ENCODE measurements at regions not wholly inside any gene's neighbourhood (a gene's known extent, or its start where the extent isn't known, plus 50 kb on each side); places are given as distances from the start of the nearest gene placed in this dataset.

GRCh38 chr2:195513119-195513518 is 143.9 kb upstream of the SLC39A10 start:
- H3K79me2 ChIP-seq = no peaks in the 10 kb centered on the region
- no peak overlapping the region for H3K4me2 ChIP-seq
- no peaks in the 10 kb centered on the region for H3K36me3 ChIP-seq (replicated peaks; ENCODE audit: insufficient read depth, low read depth)
- no peaks in the 10 kb centered on the region for H3K4me1 ChIP-seq (ENCODE audit: insufficient read depth)
- H3K27ac ChIP-seq = no peak overlapping the region
- no peak for DNase-seq (ENCODE audit: low spot score)
- no peak for TF ChIP-seq EZH2phosphoT487 (IDR thresholded peaks at IDR 0.05; ENCODE audit: low read depth, severe bottlenecking, unreplicated experiment)
- no peak for TF ChIP-seq EZH2 (IDR thresholded peaks at IDR 0.05; ENCODE audit: borderline replicate concordance)
- TF ChIP-seq CTCF (IDR thresholded peaks at IDR 0.05; ENCODE audit: poor library complexity) = no peak
- 64% methylated on average over 9 of the region's 9 CpGs for WGBS (ENCODE audit: low lambda C conversion rate, missing lambda C conversion rate)
- no peaks in the 10 kb centered on the region for H3K9me2 ChIP-seq (replicated peaks; ENCODE audit: insufficient read depth)
- H3K4me3 ChIP-seq = no peak overlapping the region
- H3K27me3 ChIP-seq = no peaks in the 10 kb centered on the region
- H3K9me3 ChIP-seq (ENCODE audit: low read depth) = no peaks in the 10 kb centered on the region
- no peaks in the 10 kb centered on the region for H4K20me1 ChIP-seq (ENCODE audit: insufficient read depth, poor library complexity, severe bottlenecking)
- no peak overlapping the region for H2AFZ ChIP-seq

- no peak overlapping the region for H3K27ac ChIP-seq
- WGBS (ENCODE audit: low lambda C conversion rate, missing lambda C conversion rate) = 100% methylated on average over 1 of the region's 1 CpG
- no peak for DNase-seq (ENCODE audit: low spot score)
- no peaks in the 10 kb centered on the region for H3K36me3 ChIP-seq (replicated peaks; ENCODE audit: insufficient read depth, low read depth)
- no peaks in the 10 kb centered on the region for H3K9me2 ChIP-seq (replicated peaks; ENCODE audit: insufficient read depth)
- H2AFZ ChIP-seq = no peak overlapping the region
- no peaks in the 10 kb centered on the region for H3K27me3 ChIP-seq
- H3K79me2 ChIP-seq = no peaks in the 10 kb centered on the region
- H3K4me2 ChIP-seq = no peak overlapping the region
- H3K9me3 ChIP-seq (ENCODE audit: low read depth) = no peaks in the 10 kb centered on the region
- no peaks in the 10 kb centered on the region for H3K4me1 ChIP-seq (ENCODE audit: insufficient read depth)
- H4K20me1 ChIP-seq (ENCODE audit: insufficient read depth, poor library complexity, severe bottlenecking) = no peaks in the 10 kb centered on the region
- no peak for TF ChIP-seq EZH2phosphoT487 (IDR thresholded peaks at IDR 0.05; ENCODE audit: low read depth, severe bottlenecking, unreplicated experiment)
- TF ChIP-seq EZH2 (IDR thresholded peaks at IDR 0.05; ENCODE audit: borderline replicate concordance) = no peak
- H3K4me3 ChIP-seq = no peak overlapping the region
Measured at GRCh38 chr2:195509551-195509950, 147.5 kb upstream of the SLC39A10 start.

DNA sequence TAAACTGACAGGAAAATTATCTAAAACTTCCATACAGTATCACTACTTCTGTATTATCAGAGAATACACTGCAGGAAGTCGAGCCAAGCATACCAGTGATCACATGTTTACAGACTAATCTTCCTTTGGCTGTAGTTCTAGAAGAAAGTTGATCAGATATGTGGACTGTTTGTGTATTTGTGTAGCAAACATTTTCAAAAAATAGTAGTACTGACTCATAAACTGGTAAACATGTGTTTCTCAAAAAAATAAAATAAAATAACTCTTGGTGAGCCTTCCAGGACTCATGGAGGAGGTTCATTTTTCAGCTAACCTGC is 148.9 kb upstream of the SLC39A10 start:
- TF ChIP-seq EZH2 (IDR thresholded peaks at IDR 0.05; ENCODE audit: borderline replicate concordance) (no peak), EZH2phosphoT487 (IDR thresholded peaks at IDR 0.05; ENCODE audit: low read depth, severe bottlenecking, unreplicated experiment) (no peak), CTCF (IDR thresholded peaks at IDR 0.05; ENCODE audit: poor library complexity) (no peak)
- WGBS (ENCODE audit: low lambda C conversion rate, missing lambda C conversion rate) = 73% methylated on average over 1 of the region's 1 CpG
- Histone ChIP-seq H3K4me1 (ENCODE audit: insufficient read depth) (no peaks in the 10 kb centered on the region), H2AFZ (no peak overlapping the region), H3K4me2 (no peak overlapping the region), H4K20me1 (ENCODE audit: insufficient read depth, poor library complexity, severe bottlenecking) (no peaks in the 10 kb centered on the region), H3K27ac (no peak overlapping the region), H3K9me3 (ENCODE audit: low read depth) (no peaks in the 10 kb centered on the region), H3K4me3 (no peak overlapping the region), H3K9me2 (replicated peaks; ENCODE audit: insufficient read depth) (no peaks in the 10 kb centered on the region), H3K27me3 (no peaks in the 10 kb centered on the region), H3K79me2 (no peaks in the 10 kb centered on the region), H3K36me3 (replicated peaks; ENCODE audit: insufficient read depth, low read depth) (no peaks in the 10 kb centered on the region)
- DNase-seq (ENCODE audit: low spot score) = no peak

DNA sequence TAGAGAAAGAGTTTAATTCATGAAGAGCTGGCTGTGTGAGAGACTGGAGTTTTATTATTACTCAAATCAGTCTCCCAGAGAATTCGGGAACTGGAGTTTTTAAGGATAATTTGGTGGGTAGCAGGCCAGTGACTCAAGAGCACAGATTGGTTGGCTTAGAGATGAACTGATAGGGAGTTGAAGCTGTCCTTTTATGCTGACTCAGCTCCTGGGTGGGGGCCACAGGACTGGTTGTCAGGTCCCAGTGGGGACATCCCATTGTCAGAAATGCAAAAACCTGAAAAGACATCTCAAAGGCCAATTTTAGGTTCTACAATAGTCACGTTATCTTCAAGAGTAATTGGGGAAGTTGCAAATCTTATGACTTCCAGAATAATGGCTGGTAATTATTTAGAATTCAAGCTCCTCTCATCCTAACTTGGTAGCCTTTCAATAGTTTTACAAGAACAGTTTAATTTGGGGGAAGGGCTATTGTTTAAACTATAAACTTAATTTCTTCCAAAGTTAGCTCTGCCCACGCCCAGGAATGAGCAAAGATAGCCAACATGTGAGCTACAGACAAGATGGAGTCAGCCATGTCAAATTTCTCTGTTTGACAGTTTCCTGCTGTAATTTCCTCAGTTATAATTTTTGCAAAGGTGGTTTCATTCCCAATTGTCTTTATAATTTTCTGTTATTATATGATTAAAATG is 149.4 kb upstream of the SLC39A10 start:
- no peaks in the 10 kb centered on the region for H3K9me3 ChIP-seq (ENCODE audit: low read depth)
- no peak overlapping the region for H2AFZ ChIP-seq
- no peak for TF ChIP-seq CTCF (IDR thresholded peaks at IDR 0.05; ENCODE audit: poor library complexity)
- no peak for TF ChIP-seq EZH2 (IDR thresholded peaks at IDR 0.05; ENCODE audit: borderline replicate concordance)
- no peak for TF ChIP-seq EZH2phosphoT487 (IDR thresholded peaks at IDR 0.05; ENCODE audit: low read depth, severe bottlenecking, unreplicated experiment)
- no peaks in the 10 kb centered on the region for H3K9me2 ChIP-seq (replicated peaks; ENCODE audit: insufficient read depth)
- 86% methylated on average over 3 of the region's 3 CpGs for WGBS (ENCODE audit: low lambda C conversion rate, missing lambda C conversion rate)
- H3K4me2 ChIP-seq = no peak overlapping the region
- H3K27ac ChIP-seq = no peak overlapping the region
- H3K4me1 ChIP-seq (ENCODE audit: insufficient read depth) = no peaks in the 10 kb centered on the region
- no peak for DNase-seq (ENCODE audit: low spot score)
- no peaks in the 10 kb centered on the region for H3K27me3 ChIP-seq
- H4K20me1 ChIP-seq (ENCODE audit: insufficient read depth, poor library complexity, severe bottlenecking) = no peaks in the 10 kb centered on the region
- no peak overlapping the region for H3K4me3 ChIP-seq
- no peaks in the 10 kb centered on the region for H3K36me3 ChIP-seq (replicated peaks; ENCODE audit: insufficient read depth, low read depth)
- H3K79me2 ChIP-seq = no peaks in the 10 kb centered on the region

Measured in hepatocyte (in vitro differentiated cells).